ENCODE measurements at regions not wholly inside any gene's neighbourhood (a gene's known extent, or its start where the extent isn't known, plus 50 kb on each side); places are given as distances from the start of the nearest gene placed in this dataset.

- DNase-seq, result no peak
These were observed 522.6 kb downstream of the RFC3 start for GRCh38 chr13:34340534-34340933.

GRCh38 chr13:34343413-34343940 is 525.5 kb downstream of the RFC3 start:
- no peak for DNase-seq

GRCh38 chr13:34344816-34345215 is 526.9 kb downstream of the RFC3 start:
- no peak for DNase-seq

- DNase-seq, result no peak
These were observed 527.5 kb downstream of the RFC3 start for GRCh38 chr13:34345258-34345965.

GRCh38 chr13:34346626-34347025 is 528.7 kb downstream of the RFC3 start:
- DNase-seq, result no peak

GRCh38 chr13:34347784-34348573 is 530.0 kb downstream of the RFC3 start:
- no peak for DNase-seq

GRCh38 chr13:34349091-34349722 is 531.3 kb downstream of the RFC3 start:
- no peak for DNase-seq

GRCh38 chr13:34350671-34351070 is 532.7 kb downstream of the RFC3 start:
- DNase-seq, result no peak

- no peak for DNase-seq
These were observed 533.2 kb downstream of the RFC3 start for GRCh38 chr13:34351134-34351533.

GRCh38 chr13:34352958-34353357 is 535.0 kb downstream of the RFC3 start:
- no peak for DNase-seq

- DNase-seq, result no peak
These were observed 538.9 kb downstream of the RFC3 start for GRCh38 chr13:34356686-34357434.

GRCh38 chr13:34357435-34358232 is 539.7 kb downstream of the RFC3 start:
- no peak for DNase-seq

GRCh38 chr13:34358811-34359513 is 541.0 kb downstream of the RFC3 start:
- DNase-seq, result no peak

GRCh38 chr13:34360702-34361101 is 542.8 kb downstream of the RFC3 start:
- no peak for DNase-seq

GRCh38 chr13:34361560-34361959 is 543.6 kb downstream of the RFC3 start:
- DNase-seq, result no peak

- no peak for DNase-seq
These were observed 545.3 kb downstream of the RFC3 start for GRCh38 chr13:34363266-34363665.

- no peak for DNase-seq
These were observed 546.7 kb downstream of the RFC3 start for GRCh38 chr13:34364633-34365032.

GRCh38 chr13:34369931-34370330 is 552.0 kb downstream of the RFC3 start:
- DNase-seq, result no peak

GRCh38 chr13:34371108-34371507 is 553.2 kb downstream of the RFC3 start:
- no peak for DNase-seq

- no peak for DNase-seq
These were observed 553.9 kb downstream of the RFC3 start for GRCh38 chr13:34371645-34372395.

- no peak for DNase-seq
These were observed 554.6 kb downstream of the RFC3 start for GRCh38 chr13:34372581-34372980.

Data from activated CD8-positive, alpha-beta memory T cell treated with anti-CD3 and anti-CD28 coated beads, Interleukin-2, amount 50 U/mL, for 48 hours (primary cell).